ENCODE measurements at regions not wholly inside any gene's neighbourhood (a gene's known extent, or its start where the extent isn't known, plus 50 kb on each side); places are given as distances from the start of the nearest gene placed in this dataset.

DNA sequence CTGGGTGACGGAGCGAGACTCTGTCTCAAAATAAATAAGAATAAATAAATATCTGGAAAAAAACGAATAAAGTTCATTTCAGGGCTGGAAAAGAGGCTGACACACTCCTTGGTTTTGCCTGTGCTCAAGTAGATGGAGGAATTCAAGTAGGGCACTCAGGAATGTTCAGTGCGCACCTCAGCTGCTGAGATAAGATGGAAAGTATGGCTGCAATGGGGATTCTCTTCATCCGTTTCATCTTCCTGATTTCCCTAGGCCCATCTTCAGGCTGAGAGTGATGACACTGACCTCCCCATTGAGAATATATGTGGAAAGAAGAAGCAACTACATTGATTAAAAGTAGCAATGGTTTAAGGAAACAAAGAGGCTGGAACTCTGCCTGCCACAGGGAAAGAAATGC is 130.5 kb upstream of the ZNF644 start:
- DNase-seq (ENCODE audit: low spot score): no peak
- H3K4me3 Mint-ChIP-seq: no peak overlapping the region
- no peaks in the 10 kb centered on the region for H3K27me3 Mint-ChIP-seq (ENCODE audit: low read depth)
- TF ChIP-seq CREB1 (CRISPR knock-in tag; IDR thresholded peaks at IDR 0.05): no peak
- no peak for TF ChIP-seq ZNF232 (CRISPR knock-in tag; IDR thresholded peaks at IDR 0.05)
- TF ChIP-seq, protein P1, sequence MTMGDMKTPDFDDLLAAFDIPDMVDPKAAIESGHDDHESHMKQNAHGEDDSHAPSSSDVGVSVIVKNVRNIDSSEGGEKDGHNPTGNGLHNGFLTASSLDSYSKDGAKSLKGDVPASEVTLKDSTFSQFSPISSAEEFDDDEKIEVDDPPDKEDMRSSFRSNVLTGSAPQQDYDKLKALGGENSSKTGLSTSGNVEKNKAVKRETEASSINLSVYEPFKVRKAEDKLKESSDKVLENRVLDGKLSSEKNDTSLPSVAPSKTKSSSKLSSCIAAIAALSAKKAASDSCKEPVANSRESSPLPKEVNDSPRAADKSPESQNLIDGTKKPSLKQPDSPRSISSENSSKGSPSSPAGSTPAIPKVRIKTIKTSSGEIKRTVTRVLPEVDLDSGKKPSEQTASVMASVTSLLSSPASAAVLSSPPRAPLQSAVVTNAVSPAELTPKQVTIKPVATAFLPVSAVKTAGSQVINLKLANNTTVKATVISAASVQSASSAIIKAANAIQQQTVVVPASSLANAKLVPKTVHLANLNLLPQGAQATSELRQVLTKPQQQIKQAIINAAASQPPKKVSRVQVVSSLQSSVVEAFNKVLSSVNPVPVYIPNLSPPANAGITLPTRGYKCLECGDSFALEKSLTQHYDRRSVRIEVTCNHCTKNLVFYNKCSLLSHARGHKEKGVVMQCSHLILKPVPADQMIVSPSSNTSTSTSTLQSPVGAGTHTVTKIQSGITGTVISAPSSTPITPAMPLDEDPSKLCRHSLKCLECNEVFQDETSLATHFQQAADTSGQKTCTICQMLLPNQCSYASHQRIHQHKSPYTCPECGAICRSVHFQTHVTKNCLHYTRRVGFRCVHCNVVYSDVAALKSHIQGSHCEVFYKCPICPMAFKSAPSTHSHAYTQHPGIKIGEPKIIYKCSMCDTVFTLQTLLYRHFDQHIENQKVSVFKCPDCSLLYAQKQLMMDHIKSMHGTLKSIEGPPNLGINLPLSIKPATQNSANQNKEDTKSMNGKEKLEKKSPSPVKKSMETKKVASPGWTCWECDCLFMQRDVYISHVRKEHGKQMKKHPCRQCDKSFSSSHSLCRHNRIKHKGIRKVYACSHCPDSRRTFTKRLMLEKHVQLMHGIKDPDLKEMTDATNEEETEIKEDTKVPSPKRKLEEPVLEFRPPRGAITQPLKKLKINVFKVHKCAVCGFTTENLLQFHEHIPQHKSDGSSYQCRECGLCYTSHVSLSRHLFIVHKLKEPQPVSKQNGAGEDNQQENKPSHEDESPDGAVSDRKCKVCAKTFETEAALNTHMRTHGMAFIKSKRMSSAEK (CRISPR knock-in tag; IDR thresholded peaks at IDR 0.05; ENCODE audit: borderline replicate concordance): no peak
- TF ChIP-seq HMGA2 (CRISPR knock-in tag; IDR thresholded peaks at IDR 0.05): no peak
- no peak for TF ChIP-seq ZNF263 (CRISPR knock-in tag; IDR thresholded peaks at IDR 0.05; ENCODE audit: low read depth)
- TF ChIP-seq, protein P2, sequence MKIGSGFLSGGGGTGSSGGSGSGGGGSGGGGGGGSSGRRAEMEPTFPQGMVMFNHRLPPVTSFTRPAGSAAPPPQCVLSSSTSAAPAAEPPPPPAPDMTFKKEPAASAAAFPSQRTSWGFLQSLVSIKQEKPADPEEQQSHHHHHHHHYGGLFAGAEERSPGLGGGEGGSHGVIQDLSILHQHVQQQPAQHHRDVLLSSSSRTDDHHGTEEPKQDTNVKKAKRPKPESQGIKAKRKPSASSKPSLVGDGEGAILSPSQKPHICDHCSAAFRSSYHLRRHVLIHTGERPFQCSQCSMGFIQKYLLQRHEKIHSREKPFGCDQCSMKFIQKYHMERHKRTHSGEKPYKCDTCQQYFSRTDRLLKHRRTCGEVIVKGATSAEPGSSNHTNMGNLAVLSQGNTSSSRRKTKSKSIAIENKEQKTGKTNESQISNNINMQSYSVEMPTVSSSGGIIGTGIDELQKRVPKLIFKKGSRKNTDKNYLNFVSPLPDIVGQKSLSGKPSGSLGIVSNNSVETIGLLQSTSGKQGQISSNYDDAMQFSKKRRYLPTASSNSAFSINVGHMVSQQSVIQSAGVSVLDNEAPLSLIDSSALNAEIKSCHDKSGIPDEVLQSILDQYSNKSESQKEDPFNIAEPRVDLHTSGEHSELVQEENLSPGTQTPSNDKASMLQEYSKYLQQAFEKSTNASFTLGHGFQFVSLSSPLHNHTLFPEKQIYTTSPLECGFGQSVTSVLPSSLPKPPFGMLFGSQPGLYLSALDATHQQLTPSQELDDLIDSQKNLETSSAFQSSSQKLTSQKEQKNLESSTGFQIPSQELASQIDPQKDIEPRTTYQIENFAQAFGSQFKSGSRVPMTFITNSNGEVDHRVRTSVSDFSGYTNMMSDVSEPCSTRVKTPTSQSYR (CRISPR knock-in tag; IDR thresholded peaks at IDR 0.05): no peak
- no peak for TF ChIP-seq STAT6 (CRISPR knock-in tag; conservative IDR thresholded peaks at IDR 0.05; ENCODE audit: low read depth)
- no peak for TF ChIP-seq SMAD3 (CRISPR knock-in tag; IDR thresholded peaks at IDR 0.05; ENCODE audit: borderline replicate concordance)
- no peaks in the 10 kb centered on the region for H3K9me3 Mint-ChIP-seq
- no peaks in the 10 kb centered on the region for H3K36me3 Mint-ChIP-seq
- no peak overlapping the region for H3K27ac Mint-ChIP-seq
- POLR2A ChIA-PET: no interaction called here
- H3K4me1 Mint-ChIP-seq: peaks cover 20% of the 10 kb centered on the region
- CTCF ChIA-PET: interaction anchor here (2.1 kb wide), 1 partner anchor 14 kb away, joined by 8 read pairs; no protein-coding TSS in a partner anchor
- no peak for ATAC-seq

GRCh38 chr1:91151702-91152101 is 129.9 kb upstream of the ZNF644 start:
- CTCF ChIA-PET: interaction anchor here (2.1 kb wide), 1 partner anchor 14 kb away, joined by 8 read pairs; no protein-coding TSS in a partner anchor

GRCh38 chr1:91148641-91149069 is 126.8 kb upstream of the ZNF644 start:
- H3K36me3 Mint-ChIP-seq: no peaks in the 10 kb centered on the region
- no peak overlapping the region for H3K4me3 Mint-ChIP-seq
- ATAC-seq: peak; percentile 88
- H3K9me3 Mint-ChIP-seq: no peaks in the 10 kb centered on the region
- no peaks in the 10 kb centered on the region for H3K27me3 Mint-ChIP-seq (ENCODE audit: low read depth)
- CTCF ChIA-PET: interaction anchor here (0.7 to 2.6 kb wide), 5 partner anchors 17 to 557 kb away, joined by 3 to 25 read pairs (median 3); no protein-coding TSS in a partner anchor
- H3K4me1 Mint-ChIP-seq: peaks cover 13% of the 10 kb centered on the region
- no peak for DNase-seq (ENCODE audit: low spot score)
- POLR2A ChIA-PET: no interaction called here
- no peak overlapping the region for H3K27ac Mint-ChIP-seq
- TF ChIP-seq NFATC4 (CRISPR knock-in tag; IDR thresholded peaks at IDR 0.05) (no peak), RORB (CRISPR knock-in tag; IDR thresholded peaks at IDR 0.05) (no peak), STAT6 (CRISPR knock-in tag; conservative IDR thresholded peaks at IDR 0.05; ENCODE audit: low read depth) (no peak), SMAD3 (CRISPR knock-in tag; IDR thresholded peaks at IDR 0.05; ENCODE audit: borderline replicate concordance) (no peak), NR3C1 (CRISPR knock-in tag; conservative IDR thresholded peaks at IDR 0.05; ENCODE audit: low read depth) (no peak), SOX15 (CRISPR knock-in tag; IDR thresholded peaks at IDR 0.05) (no peak), ELF4 (CRISPR knock-in tag; IDR thresholded peaks at IDR 0.05; ENCODE audit: low read depth) (no peak)
- TF ChIP-seq, protein P3, sequence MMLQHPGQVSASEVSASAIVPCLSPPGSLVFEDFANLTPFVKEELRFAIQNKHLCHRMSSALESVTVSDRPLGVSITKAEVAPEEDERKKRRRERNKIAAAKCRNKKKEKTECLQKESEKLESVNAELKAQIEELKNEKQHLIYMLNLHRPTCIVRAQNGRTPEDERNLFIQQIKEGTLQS (CRISPR knock-in tag; conservative IDR thresholded peaks at IDR 0.05): no peak
- TF ChIP-seq, protein P4, sequence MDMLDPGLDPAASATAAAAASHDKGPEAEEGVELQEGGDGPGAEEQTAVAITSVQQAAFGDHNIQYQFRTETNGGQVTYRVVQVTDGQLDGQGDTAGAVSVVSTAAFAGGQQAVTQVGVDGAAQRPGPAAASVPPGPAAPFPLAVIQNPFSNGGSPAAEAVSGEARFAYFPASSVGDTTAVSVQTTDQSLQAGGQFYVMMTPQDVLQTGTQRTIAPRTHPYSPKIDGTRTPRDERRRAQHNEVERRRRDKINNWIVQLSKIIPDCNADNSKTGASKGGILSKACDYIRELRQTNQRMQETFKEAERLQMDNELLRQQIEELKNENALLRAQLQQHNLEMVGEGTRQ (CRISPR knock-in tag; IDR thresholded peaks at IDR 0.05): peak; percentile 76

More at GRCh38 chr1:91151702-91152101, 129.9 kb upstream of the ZNF644 start:
- no peaks in the 10 kb centered on the region for H3K27me3 Mint-ChIP-seq (ENCODE audit: low read depth)
- no peak overlapping the region for H3K4me3 Mint-ChIP-seq
- no peaks in the 10 kb centered on the region for H3K9me3 Mint-ChIP-seq
- ATAC-seq (no peak), DNase-seq (ENCODE audit: low spot score) (no peak)
- H3K4me1 Mint-ChIP-seq: peaks cover 20% of the 10 kb centered on the region
- POLR2A ChIA-PET: no interaction called here
- H3K36me3 Mint-ChIP-seq: no peaks in the 10 kb centered on the region
- no peak overlapping the region for H3K27ac Mint-ChIP-seq
- TF ChIP-seq, protein P4 (CRISPR knock-in tag; IDR thresholded peaks at IDR 0.05): no peak
- no peak for TF ChIP-seq ZNF416 (CRISPR knock-in tag; IDR thresholded peaks at IDR 0.05)
- TF ChIP-seq GABPB1 (CRISPR knock-in tag; IDR thresholded peaks at IDR 0.05): no peak
